SK-N-SH (cell line): ENCODE measurements at regions not wholly inside any gene's neighbourhood (a gene's known extent, or its start where the extent isn't known, plus 50 kb on each side); places are given as distances from the start of the nearest gene placed in this dataset.

ENCODE experiments used
- CTCF ChIA-PET: fragments of 300-600, 350-600 bp; formaldehyde crosslinking; extraction: SDS; loops from one replicate; lab custom pipeline; 2021; lab: Yijun Ruan, JAX
- POLR2A ChIA-PET: fragments of 350-600 bp; sonication (Branson Sonifier 250); formaldehyde crosslinking; extraction: SDS; loops from one replicate; lab custom pipeline; 2020; ENCODE audit warnings: antibody characterized with exemption, inconsistent platforms; lab: Yijun Ruan, JAX
- DNase-seq: peaks from one replicate; pipeline ENCODE4 v3.0.0; 2012
- H2AFZ ChIP-seq: fragments of 200-600 bp; sonication (generic); 2 replicates; pipeline ENCODE4 v1.8.1; 2016; ENCODE audit warnings: antibody characterized with exemption, mild to moderate bottlenecking, low read depth
- H3F3A ChIP-seq: fragments of 200-600 bp; sonication (generic); replicated peaks from 2 replicates; pipeline ENCODE3; 2016; ENCODE audit warnings: antibody characterized with exemption, mild to moderate bottlenecking; ENCODE audit not compliant: insufficient read depth
- H3K27ac ChIP-seq, 2 experiments: fragments of 200-500 bp in 1 of 2; fragments of 200-600 bp in 1 of 2; sonication (Bioruptor generic) in 1 of 2; sonication (generic), shearing (Covaris generic) in 1 of 2; 2 replicates each; pipeline versions ENCODE4 v1.5.1 to v1.6.1; 2014 to 2016; ENCODE audit warnings: low read depth in 2 of 2, inconsistent platforms in 1 of 2, low read length in 1 of 2, mild to moderate bottlenecking in 1 of 2, mixed read lengths in 1 of 2
- H3K27me3 ChIP-seq: fragments of 200-600 bp; sonication (generic), shearing (Covaris generic); 2 replicates; pipeline ENCODE4 v1.6.1; 2016; ENCODE audit warnings: mixed run types; ENCODE audit not compliant: insufficient read depth
- H3K36me3 ChIP-seq, 2 experiments: fragments of 200-500 bp in 1 of 2; fragments of 200-600 bp in 1 of 2; sonication (Bioruptor generic) in 1 of 2; sonication (generic) in 1 of 2; replicated peaks in 1 of 2; 2 replicates each; pipeline versions ENCODE3 to v1.5.1; 2014 to 2016; ENCODE audit warnings: low read length in 1 of 2, mild to moderate bottlenecking in 1 of 2; ENCODE audit not compliant: insufficient read depth in 2 of 2, control insufficient read depth in 1 of 2
- H3K4me1 ChIP-seq, 2 experiments: fragments of 200-500 bp in 1 of 2; fragments of 200-600 bp in 1 of 2; sonication (Bioruptor generic) in 1 of 2; sonication (generic), shearing (Covaris generic) in 1 of 2; 2 replicates each; pipeline versions ENCODE4 v1.5.1 to v1.6.1; 2014 to 2016; ENCODE audit warnings: low read depth in 1 of 2, low read length in 1 of 2, mixed run types in 1 of 2; ENCODE audit not compliant: insufficient read depth in 2 of 2, control insufficient read depth in 1 of 2
- H3K4me2 ChIP-seq: fragments of 200-600 bp; sonication (generic), shearing (Covaris generic); 2 replicates; pipeline ENCODE4 v1.6.1; 2017; ENCODE audit warnings: mixed run types
- H3K4me3 ChIP-seq, 2 experiments: fragments of 200-500 bp in 1 of 2; fragments of 200-600 bp in 1 of 2; sonication (Bioruptor generic) in 1 of 2; sonication (generic), shearing (Covaris generic) in 1 of 2; 2 replicates each; pipeline versions ENCODE4 v1.5.1 to v1.8.1; 2014 to 2016; ENCODE audit warnings: low read depth in 2 of 2, inconsistent platforms in 1 of 2, low read length in 1 of 2, mild to moderate bottlenecking in 1 of 2, mixed read lengths in 1 of 2, moderate library complexity in 1 of 2
- H3K79me2 ChIP-seq: fragments of 200-600 bp; sonication (generic); 2 replicates; pipeline ENCODE4 v1.8.1; 2017; ENCODE audit warnings: mild to moderate bottlenecking; ENCODE audit not compliant: insufficient read depth
- H3K9ac ChIP-seq: fragments of 200-600 bp; sonication (generic); 2 replicates; pipeline ENCODE4 v1.6.1; 2017; ENCODE audit warnings: mixed run types
- H3K9me2 ChIP-seq: fragments of 200-600 bp; sonication (generic); 2 replicates; pipeline ENCODE4 v1.6.1; 2017; ENCODE audit warnings: mixed run types
- H3K9me3 ChIP-seq: fragments of 200-600 bp; sonication (generic); 2 replicates; pipeline ENCODE4 v1.6.1; 2017; ENCODE audit warnings: mixed run types, mild to moderate bottlenecking, moderate library complexity
- H4K20me1 ChIP-seq: fragments of 200-600 bp; sonication (generic); 2 replicates; pipeline ENCODE4 v1.6.1; 2017; ENCODE audit warnings: mild to moderate bottlenecking, mixed run types; ENCODE audit not compliant: insufficient read depth
- EP300 ChIP-seq, 2 experiments: IDR thresholded peaks; 2 replicates each; pipeline versions ENCODE4 v1.4.0 to v1.6.1; 2012; ENCODE audit warnings: borderline replicate concordance in 1 of 2, low read depth in 1 of 2, low read length in 1 of 2
- MXI1 ChIP-seq: IDR thresholded peaks from 2 replicates; pipeline ENCODE4 v1.6.1; 2012; ENCODE audit warnings: mild to moderate bottlenecking, low read depth, low read length, improper control_type of control experiment
- PBX3 ChIP-seq: IDR thresholded peaks from 2 replicates; pipeline ENCODE4; 2012
- POLR2AphosphoS5 ChIP-seq: IDR thresholded peaks from 2 replicates; pipeline ENCODE4 v1.6.1; 2012; ENCODE audit warnings: low read depth, low read length
- RXRA ChIP-seq: IDR thresholded peaks from 2 replicates; pipeline ENCODE4 v1.4.0; 2012; ENCODE audit warnings: low read depth, mild to moderate bottlenecking, borderline replicate concordance
- TCF12 ChIP-seq: IDR thresholded peaks from 2 replicates; pipeline ENCODE4 v1.4.0; 2012
- USF1 ChIP-seq: IDR thresholded peaks from 2 replicates; pipeline ENCODE4 v1.4.0; 2012; ENCODE audit warnings: low read depth, borderline replicate concordance
- WGBS: methylation state at CpG from one replicate; pipeline ENCODE4 v1.1.6; 2017; ENCODE audit warnings: low lambda C conversion rate; 5-methylcytosine and 5-hydroxymethylcytosine counted together
- TF ChIP-seq, protein P1 (sequence below): IDR thresholded peaks from 2 replicates; pipeline ENCODE4 v1.4.0; 2012; ENCODE audit warnings: low read depth, borderline replicate concordance

GRCh38 chr17:13378361-13378760 lies 223.4 kb downstream of the HS3ST3A1 start (continued):
- TF ChIP-seq RXRA (no peak), PBX3 (no peak), USF1 (no peak)
- TF ChIP-seq, protein P1, sequence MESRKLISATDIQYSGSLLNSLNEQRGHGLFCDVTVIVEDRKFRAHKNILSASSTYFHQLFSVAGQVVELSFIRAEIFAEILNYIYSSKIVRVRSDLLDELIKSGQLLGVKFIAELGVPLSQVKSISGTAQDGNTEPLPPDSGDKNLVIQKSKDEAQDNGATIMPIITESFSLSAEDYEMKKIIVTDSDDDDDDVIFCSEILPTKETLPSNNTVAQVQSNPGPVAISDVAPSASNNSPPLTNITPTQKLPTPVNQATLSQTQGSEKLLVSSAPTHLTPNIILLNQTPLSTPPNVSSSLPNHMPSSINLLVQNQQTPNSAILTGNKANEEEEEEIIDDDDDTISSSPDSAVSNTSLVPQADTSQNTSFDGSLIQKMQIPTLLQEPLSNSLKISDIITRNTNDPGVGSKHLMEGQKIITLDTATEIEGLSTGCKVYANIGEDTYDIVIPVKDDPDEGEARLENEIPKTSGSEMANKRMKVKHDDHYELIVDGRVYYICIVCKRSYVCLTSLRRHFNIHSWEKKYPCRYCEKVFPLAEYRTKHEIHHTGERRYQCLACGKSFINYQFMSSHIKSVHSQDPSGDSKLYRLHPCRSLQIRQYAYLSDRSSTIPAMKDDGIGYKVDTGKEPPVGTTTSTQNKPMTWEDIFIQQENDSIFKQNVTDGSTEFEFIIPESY: no peak

GRCh38 chr17:13374203-13375143 lies 227.3 kb downstream of the HS3ST3A1 start:
- WGBS: 67% methylated on average over 9 of the region's 9 CpGs
- no peaks in the 10 kb centered on the region for H3K79me2 ChIP-seq
- no peaks in the 10 kb centered on the region for H3K36me3 ChIP-seq
- DNase-seq: no peak
- no peaks in the 10 kb centered on the region for H3F3A ChIP-seq
- no peak overlapping the region for H2AFZ ChIP-seq
- no peaks in the 10 kb centered on the region for H3K27me3 ChIP-seq
- H3K9ac ChIP-seq: no peak overlapping the region
- ChIA-PET CTCF (interaction anchor here (0.7 to 1.5 kb wide), 3 partner anchors 11 to 26 kb away, joined by 3 to 5 read pairs (median 3); no protein-coding TSS in a partner anchor), POLR2A (no interaction called here)
- H3K4me2 ChIP-seq: no peak overlapping the region
- no peak overlapping the region for H3K4me3 ChIP-seq
- no peaks in the 10 kb centered on the region for H3K9me2 ChIP-seq
- no peaks in the 10 kb centered on the region for H3K9me3 ChIP-seq
- H3K4me1 ChIP-seq: no peaks in the 10 kb centered on the region; a peak in 2 of 4 replicates
- TF ChIP-seq PBX3 (peak; percentile 43; the same call in 1 of the 2 replicates), TCF12 (peak; percentile 66), POLR2AphosphoS5 (0 out of 2 replicates have a peak, but pooled peaks have one; percentile 16), EP300 (IDR thresholded peaks at IDR 0.05; ENCODE audit: borderline replicate concordance in 1 of 2, low read depth in 1 of 2, low read length in 1 of 2) (peak in 1 of 2 experiments; percentile 15; a peak in 2 of 4 replicates), MXI1 (no peak)
- TF ChIP-seq, protein P1: no peak
- H4K20me1 ChIP-seq: no peaks in the 10 kb centered on the region
- peak overlapping the region in 1 of 2 experiments; percentile 43; a peak in 2 of 4 replicates for H3K27ac ChIP-seq
